GM06990 (cell line): ENCODE measurements at regions not wholly inside any gene's neighbourhood (a gene's known extent, or its start where the extent isn't known, plus 50 kb on each side); places are given as distances from the start of the nearest gene placed in this dataset.
"Not testable (repeated sequence)": the region's sequence is repeated elsewhere in the genome, so short reads cannot be mapped to it uniquely, and the experiment has no call there.

ENCODE experiments used
- DNase-seq: peaks from one replicate; pipeline ENCODE4 v3.0.0-alpha.2; 2011; ENCODE audit not compliant: insufficient read length; ENCODE audit errors: extremely low read depth
- H3K27me3 ChIP-seq: replicated peaks from 2 replicates; pipeline ENCODE4 v1.6.0; 2011; ENCODE audit warnings: low read length; ENCODE audit not compliant: control insufficient read depth, insufficient read depth
- H3K36me3 ChIP-seq: 2 replicates; pipeline ENCODE4 v1.5.1; 2011; ENCODE audit warnings: low read length; ENCODE audit not compliant: control insufficient read depth, insufficient read depth
- H3K4me3 ChIP-seq: replicated peaks from 2 replicates; pipeline ENCODE4 v1.5.1; 2011; ENCODE audit warnings: low read depth, mild to moderate bottlenecking, control low read depth, low read length
- CTCF ChIP-seq: IDR thresholded peaks from 2 replicates; pipeline ENCODE4 v1.5.1; 2011; ENCODE audit warnings: low read length, control low read depth, mild to moderate bottlenecking, inconsistent platforms; ENCODE audit not compliant: insufficient read depth, poor library complexity, severe bottlenecking

- no peaks in the 10 kb centered on the region for H3K27me3 ChIP-seq
- TF ChIP-seq CTCF = no peak
- DNase-seq = no peak
- no peak overlapping the region for H3K4me3 ChIP-seq
- H3K36me3 ChIP-seq = no peaks in the 10 kb centered on the region
Observed at GRCh38 chr7:131157530-131158243, 170.0 kb upstream of the MKLN1 start.

- not testable (repeated sequence) for DNase-seq, H3K36me3 ChIP-seq, H3K4me3 ChIP-seq, H3K27me3 ChIP-seq
Observed at GRCh38 chr7:131158244-131158636, 169.4 kb upstream of the MKLN1 start.

GRCh38 chr7:131159961-131160361 lies 167.7 kb upstream of the MKLN1 start:
- no peaks in the 10 kb centered on the region for H3K27me3 ChIP-seq
- no peak for DNase-seq
- no peak for TF ChIP-seq CTCF
- no peaks in the 10 kb centered on the region for H3K36me3 ChIP-seq
- H3K4me3 ChIP-seq = no peak overlapping the region

GRCh38 chr7:131161103-131161502 lies 166.6 kb upstream of the MKLN1 start:
- no peaks in the 10 kb centered on the region for H3K27me3 ChIP-seq
- no peak for DNase-seq
- no peaks in the 10 kb centered on the region for H3K36me3 ChIP-seq
- no peak for TF ChIP-seq CTCF
- H3K4me3 ChIP-seq = no peak overlapping the region

- no peaks in the 10 kb centered on the region for H3K27me3 ChIP-seq
- no peaks in the 10 kb centered on the region for H3K36me3 ChIP-seq
- no peak for TF ChIP-seq CTCF
- no peak for DNase-seq
- no peak overlapping the region for H3K4me3 ChIP-seq
Observed at GRCh38 chr7:131164025-131164925, 163.4 kb upstream of the MKLN1 start.

GRCh38 chr7:131166066-131166465 lies 161.6 kb upstream of the MKLN1 start:
- H3K36me3 ChIP-seq = no peaks in the 10 kb centered on the region
- H3K4me3 ChIP-seq = no peak overlapping the region
- no peak for DNase-seq
- no peak for TF ChIP-seq CTCF
- H3K27me3 ChIP-seq = no peaks in the 10 kb centered on the region
